ENCODE measurements at regions not wholly inside any gene's neighbourhood (a gene's known extent, or its start where the extent isn't known, plus 50 kb on each side); places are given as distances from the start of the nearest gene placed in this dataset.
"Not testable (repeated sequence)": the region's sequence is repeated elsewhere in the genome, so short reads cannot be mapped to it uniquely, and the experiment has no call there.

- ChIA-PET POLR2A (no interaction called here), CTCF (no interaction called here)
- no peak overlapping the region for H3K4me2 ChIP-seq
- no peak overlapping the region for H3K27ac ChIP-seq (ENCODE audit: low read depth in 2 of 2, low read length in 1 of 2)
- no peak overlapping the region for H2AFZ ChIP-seq (ENCODE audit: low read depth)
- no peaks in the 10 kb centered on the region for H3K79me2 ChIP-seq (ENCODE audit: insufficient read depth)
- H3K9me3 ChIP-seq = no peaks in the 10 kb centered on the region; the same call in 1 of the 2 replicates
- 50% methylated on average over 1 of the region's 1 CpG for WGBS (ENCODE audit: low lambda C conversion rate)
- no peaks in the 10 kb centered on the region for H3K27me3 ChIP-seq (ENCODE audit: insufficient read depth)
- H3K9ac ChIP-seq = no peak overlapping the region
- no peak overlapping the region for H3K4me3 ChIP-seq (ENCODE audit: low read depth in 2 of 2, low read length in 1 of 2)
- no peak for TF ChIP-seq MEF2A (IDR thresholded peaks at IDR 0.05; ENCODE audit: borderline replicate concordance, low read depth)
- no peak for TF ChIP-seq SMC3 (IDR thresholded peaks at IDR 0.05; ENCODE audit: low read depth, low read length)
- no peak for TF ChIP-seq POLR2AphosphoS5 (IDR thresholded peaks at IDR 0.05; ENCODE audit: low read depth, low read length)
- TF ChIP-seq EZH2phosphoT487 (IDR thresholded peaks at IDR 0.05; ENCODE audit: borderline replicate concordance, low read depth) = no peak
- TF ChIP-seq GABPA (IDR thresholded peaks at IDR 0.05; ENCODE audit: low read depth) = no peak
- no peak for TF ChIP-seq JUND (IDR thresholded peaks at IDR 0.05)
- TF ChIP-seq NFIC (IDR thresholded peaks at IDR 0.05; ENCODE audit: borderline replicate concordance) = no peak
- TF ChIP-seq USF1 (IDR thresholded peaks at IDR 0.05; ENCODE audit: borderline replicate concordance, low read depth) = no peak
- TF ChIP-seq USF2 (IDR thresholded peaks at IDR 0.05; ENCODE audit: borderline replicate concordance, low read depth, low read length) = no peak
- no peaks in the 10 kb centered on the region for H3K9me2 ChIP-seq
- no peak for DNase-seq
- H4K20me1 ChIP-seq (ENCODE audit: insufficient read depth) = no peaks in the 10 kb centered on the region
- no peaks in the 10 kb centered on the region for H3K36me3 ChIP-seq (replicated peaks in 1 of 2; ENCODE audit: control insufficient read depth in 1 of 2, insufficient read depth in 2 of 2, low read length in 1 of 2)
- H3F3A ChIP-seq (replicated peaks; ENCODE audit: insufficient read depth) = peaks cover under 1% of the 10 kb centered on the region
- H3K4me1 ChIP-seq (ENCODE audit: control insufficient read depth in 1 of 2, insufficient read depth in 2 of 2, low read depth in 1 of 2, low read length in 1 of 2) = no peaks in the 10 kb centered on the region
Observed at GRCh38 chrX:150229030-150229429, 134.1 kb upstream of the MAMLD1 start.

- ChIA-PET POLR2A (no interaction called here), CTCF (no interaction called here)
- no peak overlapping the region for H3K9ac ChIP-seq
- no peak overlapping the region for H2AFZ ChIP-seq (ENCODE audit: low read depth)
- H3K4me2 ChIP-seq = no peak overlapping the region
- no peaks in the 10 kb centered on the region for H3K9me2 ChIP-seq
- TF ChIP-seq TEAD4 (IDR thresholded peaks at IDR 0.05; ENCODE audit: borderline replicate concordance, insufficient read depth) = no peak
- TF ChIP-seq USF1 (IDR thresholded peaks at IDR 0.05; ENCODE audit: borderline replicate concordance, low read depth) = no peak
- TF ChIP-seq EP300 (IDR thresholded peaks at IDR 0.05; ENCODE audit: borderline replicate concordance in 1 of 2, low read depth in 1 of 2, low read length in 1 of 2) = no peak
- TF ChIP-seq RFX5 (IDR thresholded peaks at IDR 0.05; ENCODE audit: low read length) = no peak
- TF ChIP-seq RAD21 (IDR thresholded peaks at IDR 0.05; ENCODE audit: low read length) = no peak
- TF ChIP-seq TAF1 (IDR thresholded peaks at IDR 0.05; ENCODE audit: borderline replicate concordance, low read depth, low read length) = no peak
- no peak for TF ChIP-seq SMC3 (IDR thresholded peaks at IDR 0.05; ENCODE audit: low read depth, low read length)
- no peak for TF ChIP-seq POLR2AphosphoS5 (IDR thresholded peaks at IDR 0.05; ENCODE audit: low read depth, low read length)
- TF ChIP-seq MAX (IDR thresholded peaks at IDR 0.05; ENCODE audit: low read depth) = no peak
- no peak for TF ChIP-seq ZBTB33 (IDR thresholded peaks at IDR 0.05; ENCODE audit: borderline replicate concordance, low read depth)
- H3K4me1 ChIP-seq (ENCODE audit: control insufficient read depth in 1 of 2, insufficient read depth in 2 of 2, low read depth in 1 of 2, low read length in 1 of 2) = no peaks in the 10 kb centered on the region
- H4K20me1 ChIP-seq (ENCODE audit: insufficient read depth) = no peaks in the 10 kb centered on the region
- no peak for DNase-seq
- no peak overlapping the region for H3K27ac ChIP-seq (ENCODE audit: low read depth in 2 of 2, low read length in 1 of 2)
- no peaks in the 10 kb centered on the region for H3K36me3 ChIP-seq (replicated peaks in 1 of 2; ENCODE audit: control insufficient read depth in 1 of 2, insufficient read depth in 2 of 2, low read length in 1 of 2)
- WGBS (ENCODE audit: low lambda C conversion rate) = 29% methylated on average over 1 of the region's 1 CpG
- no peak overlapping the region for H3K4me3 ChIP-seq (ENCODE audit: low read depth in 2 of 2, low read length in 1 of 2)
- no peaks in the 10 kb centered on the region for H3K27me3 ChIP-seq (ENCODE audit: insufficient read depth)
- no peaks in the 10 kb centered on the region; the same call in 1 of the 2 replicates for H3K9me3 ChIP-seq
- peaks cover 4% of the 10 kb centered on the region for H3F3A ChIP-seq (replicated peaks; ENCODE audit: insufficient read depth)
- H3K79me2 ChIP-seq (ENCODE audit: insufficient read depth) = no peaks in the 10 kb centered on the region
Observed at GRCh38 chrX:150229481-150229880, 133.6 kb upstream of the MAMLD1 start.

GRCh38 chrX:150230952-150231351 lies 132.2 kb upstream of the MAMLD1 start:
- CTCF ChIA-PET = interaction anchor here (0.6 kb wide), 1 partner anchor 239 kb away, joined by 3 read pairs; no protein-coding TSS in a partner anchor
- H3K9me2 ChIP-seq; H3K9me3 ChIP-seq; H3K4me3 ChIP-seq (ENCODE audit: low read depth in 2 of 2, low read length in 1 of 2); H4K20me1 ChIP-seq (ENCODE audit: insufficient read depth); DNase-seq; H3K27ac ChIP-seq (ENCODE audit: low read depth in 2 of 2, low read length in 1 of 2); H3K9ac ChIP-seq; H2AFZ ChIP-seq (ENCODE audit: low read depth); H3K27me3 ChIP-seq (ENCODE audit: insufficient read depth); H3K4me1 ChIP-seq (ENCODE audit: control insufficient read depth in 1 of 2, insufficient read depth in 2 of 2, low read depth in 1 of 2, low read length in 1 of 2); H3K4me2 ChIP-seq; H3F3A ChIP-seq (replicated peaks; ENCODE audit: insufficient read depth); H3K36me3 ChIP-seq (replicated peaks in 1 of 2; ENCODE audit: control insufficient read depth in 1 of 2, insufficient read depth in 2 of 2, low read length in 1 of 2); H3K79me2 ChIP-seq (ENCODE audit: insufficient read depth); POLR2A ChIA-PET: not testable (repeated sequence)
- 31% methylated on average over 4 of the region's 6 CpGs for WGBS (ENCODE audit: low lambda C conversion rate)
